D721Med (cell line): ENCODE measurements at regions not wholly inside any gene's neighbourhood (a gene's known extent, or its start where the extent isn't known, plus 50 kb on each side); places are given as distances from the start of the nearest gene placed in this dataset.

Experiments used
- DNase-seq: peaks from one replicate; pipeline ENCODE4 v3.0.0; 2011; ENCODE audit warnings: low spot score; ENCODE audit not compliant: insufficient read length
- FAIRE-seq: peaks from 2 replicates; lab custom pipeline; 2011; peaks lifted over from hg19 to GRCh38; lab: Jason Lieb, UNC
- CTCF ChIP-seq: IDR thresholded peaks from 2 replicates; pipeline ENCODE4 v1.5.1; 2012; ENCODE audit warnings: mild to moderate bottlenecking, control low read depth; ENCODE audit not compliant: insufficient read depth; ENCODE audit errors: missing control alignments

GRCh38 chr20:7692478-7692877 lies 247.8 kb downstream of the HAO1 start:
- no peak for DNase-seq
- no peak for TF ChIP-seq CTCF
- no peak for FAIRE-seq

GRCh38 chr20:7693761-7694160 lies 246.5 kb downstream of the HAO1 start:
- no peak for TF ChIP-seq CTCF
- DNase-seq, result no peak

GRCh38 chr20:7695051-7695495 lies 245.2 kb downstream of the HAO1 start:
- no peak for TF ChIP-seq CTCF
- FAIRE-seq (no peak), DNase-seq (no peak)

More at GRCh38 chr20:7693761-7694160, 246.5 kb downstream of the HAO1 start:
- no peak for FAIRE-seq

GRCh38 chr20:7695635-7696034 lies 244.6 kb downstream of the HAO1 start:
- no peak for DNase-seq

GRCh38 chr20:7696311-7696710 lies 243.9 kb downstream of the HAO1 start:
- FAIRE-seq, result no peak
- no peak for DNase-seq
- TF ChIP-seq CTCF, result no peak

More at GRCh38 chr20:7695635-7696034, 244.6 kb downstream of the HAO1 start:
- TF ChIP-seq CTCF, result no peak
- no peak for FAIRE-seq

- no peak for TF ChIP-seq CTCF
- DNase-seq (no peak), FAIRE-seq (no peak)
Observed at GRCh38 chr20:7702141-7702540, 238.1 kb downstream of the HAO1 start.

- no peak for FAIRE-seq
- TF ChIP-seq CTCF, result no peak
- no peak for DNase-seq
Observed at GRCh38 chr20:7703551-7703961, 236.7 kb downstream of the HAO1 start.
